OCI-LY3 (cell line): ENCODE measurements at regions not wholly inside any gene's neighbourhood (a gene's known extent, or its start where the extent isn't known, plus 50 kb on each side); places are given as distances from the start of the nearest gene placed in this dataset.

Experiments used
- H2AFZ ChIP-seq: fragments of 200-600, 300-600 bp; shearing (Covaris generic); 2 replicates; pipeline ENCODE4 v1.6.0; 2014; ENCODE audit warnings: antibody characterized with exemption, low read depth, low read length
- H3K27ac ChIP-seq: fragments of 200-600, 300-600 bp; sonication (generic); 2 replicates; pipeline ENCODE4 v1.5.1; 2014; ENCODE audit warnings: mild to moderate bottlenecking, low read length, moderate library complexity, mixed read lengths
- H3K27me3 ChIP-seq: fragments of 200-600, 300-600 bp; sonication (generic); 2 replicates; pipeline ENCODE4 v1.6.1; 2014; ENCODE audit warnings: low read depth, low read length, mixed read lengths
- H3K36me3 ChIP-seq: fragments of 200-600, 300-600 bp; sonication (generic); replicated peaks from 2 replicates; pipeline ENCODE3; 2014; ENCODE audit warnings: low read depth, low read length, mixed read lengths
- H3K4me1 ChIP-seq: fragments of 300-600, 200-600 bp; sonication (generic); 2 replicates; pipeline ENCODE4 v1.6.1; 2014; ENCODE audit warnings: low read length, mixed read lengths
- H3K4me2 ChIP-seq: fragments of 200-600, 300-600 bp; sonication (generic); 2 replicates; pipeline ENCODE4 v1.6.1; 2014; ENCODE audit warnings: low read length, mixed read lengths
- H3K4me3 ChIP-seq: fragments of 300-600, 200-600 bp; sonication (generic); 2 replicates; pipeline ENCODE4 v1.5.1; 2014; ENCODE audit warnings: antibody characterized with exemption, mild to moderate bottlenecking, low read length, moderate library complexity
- H3K79me2 ChIP-seq: fragments of 300-600, 200-600 bp; shearing (Covaris generic); 2 replicates; pipeline ENCODE4 v1.6.1; 2014; ENCODE audit warnings: mild to moderate bottlenecking, low read length, mixed read lengths
- H3K9ac ChIP-seq: fragments of 300-600, 200-600 bp; shearing (Covaris generic); 2 replicates; pipeline ENCODE4 v1.6.0; 2014; ENCODE audit warnings: mild to moderate bottlenecking, low read length, moderate library complexity
- H3K9me3 ChIP-seq: fragments of 200-600, 300-600 bp; shearing (Covaris generic); 2 replicates; pipeline ENCODE4 v1.6.1; 2014; ENCODE audit warnings: low read length, mixed read lengths; ENCODE audit not compliant: insufficient read depth
- H4K20me1 ChIP-seq: fragments of 200-600, 300-600 bp; sonication (generic); 2 replicates; pipeline ENCODE4 v1.6.1; 2016; ENCODE audit warnings: low read length, mixed read lengths; ENCODE audit not compliant: insufficient read depth
- CTCF ChIP-seq: fragments of 200-600, 300-600 bp; sonication (generic); IDR thresholded peaks from 2 replicates; pipeline ENCODE4 v1.5.1; 2014; ENCODE audit warnings: antibody characterized with exemption, low read length, low read depth
- EZH2phosphoT487 ChIP-seq: fragments of 200-600 bp; shearing (Covaris generic); IDR thresholded peaks from 2 replicates; pipeline ENCODE4 v1.6.1; 2018; ENCODE audit warnings: antibody characterized with exemption, mixed run types, low read depth

- no peak for TF ChIP-seq CTCF
- no peak for TF ChIP-seq EZH2phosphoT487
- H3K27ac ChIP-seq = no peak overlapping the region
- no peak overlapping the region for H2AFZ ChIP-seq
- no peak overlapping the region for H3K4me2 ChIP-seq
- H3K4me1 ChIP-seq = peaks cover 7% of the 10 kb centered on the region; the same call in 1 of the 2 replicates
- no peak overlapping the region for H3K9ac ChIP-seq
- H3K27me3 ChIP-seq = no peaks in the 10 kb centered on the region
- no peak overlapping the region for H3K4me3 ChIP-seq
- H3K79me2 ChIP-seq = no peaks in the 10 kb centered on the region
- no peaks in the 10 kb centered on the region for H3K9me3 ChIP-seq
- no peaks in the 10 kb centered on the region for H3K36me3 ChIP-seq
- H4K20me1 ChIP-seq = no peaks in the 10 kb centered on the region
These were observed 793.6 kb downstream of the GALC start for GRCh38 chr14:87199381-87199780.

GRCh38 chr14:87196436-87196835, 796.5 kb downstream of the GALC start:
- no peak overlapping the region for H3K27ac ChIP-seq
- no peak overlapping the region for H3K9ac ChIP-seq
- no peaks in the 10 kb centered on the region for H3K27me3 ChIP-seq
- H4K20me1 ChIP-seq = no peaks in the 10 kb centered on the region
- H3K4me2 ChIP-seq = no peak overlapping the region
- H3K4me1 ChIP-seq = no peaks in the 10 kb centered on the region
- H2AFZ ChIP-seq = no peak overlapping the region
- H3K79me2 ChIP-seq = no peaks in the 10 kb centered on the region
- no peak for TF ChIP-seq CTCF
- TF ChIP-seq EZH2phosphoT487 = no peak
- no peaks in the 10 kb centered on the region for H3K9me3 ChIP-seq
- no peak overlapping the region for H3K4me3 ChIP-seq
- H3K36me3 ChIP-seq = no peaks in the 10 kb centered on the region

- Histone ChIP-seq H3K4me1 (no peaks in the 10 kb centered on the region), H3K9me3 (no peaks in the 10 kb centered on the region), H2AFZ (no peak overlapping the region), H3K9ac (no peak overlapping the region), H3K36me3 (no peaks in the 10 kb centered on the region), H3K4me3 (no peak overlapping the region), H3K4me2 (no peak overlapping the region), H4K20me1 (no peaks in the 10 kb centered on the region), H3K79me2 (no peaks in the 10 kb centered on the region), H3K27me3 (no peaks in the 10 kb centered on the region), H3K27ac (no peak overlapping the region)
- TF ChIP-seq EZH2phosphoT487 = no peak
- TF ChIP-seq CTCF = no peak
These were observed 805.2 kb downstream of the GALC start for GRCh38 chr14:87187786-87188185.

GRCh38 chr14:87186737-87187136, 806.2 kb downstream of the GALC start:
- Histone ChIP-seq H4K20me1 (no peaks in the 10 kb centered on the region), H3K27me3 (no peaks in the 10 kb centered on the region), H3K79me2 (no peaks in the 10 kb centered on the region), H3K27ac (no peak overlapping the region), H3K9ac (no peak overlapping the region), H3K4me2 (no peak overlapping the region), H2AFZ (no peak overlapping the region), H3K9me3 (no peaks in the 10 kb centered on the region), H3K4me3 (no peak overlapping the region), H3K4me1 (no peaks in the 10 kb centered on the region), H3K36me3 (no peaks in the 10 kb centered on the region)
- TF ChIP-seq CTCF = no peak
- no peak for TF ChIP-seq EZH2phosphoT487
